T-helper 17 cell (primary cell): ENCODE measurements at regions not wholly inside any gene's neighbourhood (a gene's known extent, or its start where the extent isn't known, plus 50 kb on each side); places are given as distances from the start of the nearest gene placed in this dataset.

Experiments used
- ATAC-seq: fragments of 150-1000 bp; cut with Tn5 transposase; 2 replicates; pipeline ENCODE4 v1.10.0; 2021; ENCODE audit warnings: mild to moderate bottlenecking, moderate library complexity
- DNase-seq, 3 donors: peaks; one replicate each; pipeline versions ENCODE4 v3.0.0 to v3.0.0-alpha.2; 2020 to 2021
- H3K9me3 ChIP-seq: one replicate; pipeline ENCODE4 v1.7.0; 2013; ENCODE audit warnings: low read length, mild to moderate bottlenecking; ENCODE audit not compliant: control insufficient read depth, poor library complexity, severe bottlenecking
- H3K27ac Mint-ChIP-seq: one replicate; pipeline ENCODE4 v1.8.0; 2022; ENCODE audit warnings: mild to moderate bottlenecking, moderate library complexity, mixed read lengths
- H3K27me3 Mint-ChIP-seq: one replicate; pipeline ENCODE4 v1.8.0; 2022; ENCODE audit warnings: mixed read lengths
- H3K36me3 Mint-ChIP-seq: one replicate; pipeline ENCODE4 v1.8.0; 2022; ENCODE audit warnings: low read depth, mixed read lengths
- H3K4me1 Mint-ChIP-seq: one replicate; pipeline ENCODE4 v1.8.0; 2022; ENCODE audit warnings: mild to moderate bottlenecking, mixed read lengths
- H3K4me3 Mint-ChIP-seq: one replicate; pipeline ENCODE4 v1.8.0; 2022; ENCODE audit warnings: mild to moderate bottlenecking, moderate library complexity, mixed read lengths

DNA sequence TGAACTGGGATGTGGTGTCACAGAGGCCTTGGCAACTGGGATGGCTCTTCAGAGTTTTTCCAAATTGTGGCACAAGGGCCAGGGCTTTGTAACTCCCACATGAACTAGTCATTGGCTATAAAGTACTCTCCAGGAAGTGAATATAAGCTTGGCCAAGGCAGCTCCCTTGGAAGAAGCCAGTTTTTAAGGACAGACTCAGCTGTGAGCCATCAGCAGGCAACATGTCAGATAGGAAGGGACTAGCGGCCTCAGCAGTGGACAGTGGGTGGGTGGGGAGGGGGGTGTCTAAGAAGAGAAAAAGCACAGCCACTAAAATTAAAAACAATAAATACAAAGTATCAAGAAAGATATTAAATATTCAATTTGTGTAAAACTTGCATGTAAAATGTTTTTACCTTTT lies 691.1 kb upstream of the PIK3C3 start:
- ATAC-seq (no peak), DNase-seq (no peak)
- Mint-ChIP-seq H3K36me3 (no peaks in the 10 kb centered on the region), H3K27me3 (no peaks in the 10 kb centered on the region), H3K4me3 (no peak overlapping the region), H3K27ac (no peak overlapping the region), H3K4me1 (no peaks in the 10 kb centered on the region)
- H3K9me3 ChIP-seq: no peaks in the 10 kb centered on the region

DNA sequence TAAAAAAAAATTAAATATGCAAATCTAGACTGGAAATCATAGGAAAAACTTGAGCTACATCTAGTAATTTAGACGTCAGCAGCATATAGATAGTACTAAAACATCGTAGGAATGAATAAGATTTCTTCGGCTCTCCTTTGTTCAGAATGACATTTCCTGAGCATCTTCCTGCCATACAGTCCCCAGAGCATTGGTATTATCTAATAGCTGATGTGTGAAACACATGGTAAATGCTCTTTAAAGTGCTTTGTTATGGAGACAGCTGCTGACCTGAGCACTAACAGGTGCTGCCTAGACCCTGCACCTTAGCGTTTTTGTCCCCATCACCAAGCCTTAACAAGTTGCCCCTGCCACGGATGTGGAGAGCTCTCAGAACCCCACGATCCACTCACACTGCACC lies 692.3 kb upstream of the PIK3C3 start:
- Mint-ChIP-seq H3K4me3 (no peak overlapping the region), H3K4me1 (no peaks in the 10 kb centered on the region), H3K27ac (no peak overlapping the region), H3K36me3 (no peaks in the 10 kb centered on the region), H3K27me3 (no peaks in the 10 kb centered on the region)
- no peaks in the 10 kb centered on the region for H3K9me3 ChIP-seq
- DNase-seq (no peak), ATAC-seq (no peak)

DNA sequence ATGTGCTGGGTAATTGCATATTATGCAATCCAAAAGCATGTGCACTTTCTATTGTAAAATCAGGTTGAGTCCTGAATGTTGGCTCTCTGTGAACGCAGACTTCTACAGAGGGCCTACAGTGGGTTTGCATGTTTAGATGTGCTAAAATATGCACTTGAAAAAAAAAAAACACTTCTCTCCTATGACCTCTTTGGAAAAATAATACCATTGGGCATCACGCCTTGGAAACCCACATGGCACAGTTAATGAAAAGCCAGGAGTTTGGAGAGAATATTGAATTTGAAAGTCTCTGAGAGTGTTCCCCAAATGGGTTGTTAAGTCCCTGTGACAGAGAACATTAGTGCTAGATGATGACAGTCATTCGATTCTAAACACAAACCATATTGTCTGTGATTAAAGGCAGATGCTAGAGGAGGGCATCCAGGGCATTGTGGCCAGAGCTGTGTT lies 710.4 kb upstream of the PIK3C3 start:
- Mint-ChIP-seq H3K4me3 (no peak overlapping the region), H3K36me3 (no peaks in the 10 kb centered on the region), H3K4me1 (no peaks in the 10 kb centered on the region), H3K27me3 (no peaks in the 10 kb centered on the region), H3K27ac (no peak overlapping the region)
- no peak for DNase-seq
- no peak for ATAC-seq
- H3K9me3 ChIP-seq: no peaks in the 10 kb centered on the region

DNA sequence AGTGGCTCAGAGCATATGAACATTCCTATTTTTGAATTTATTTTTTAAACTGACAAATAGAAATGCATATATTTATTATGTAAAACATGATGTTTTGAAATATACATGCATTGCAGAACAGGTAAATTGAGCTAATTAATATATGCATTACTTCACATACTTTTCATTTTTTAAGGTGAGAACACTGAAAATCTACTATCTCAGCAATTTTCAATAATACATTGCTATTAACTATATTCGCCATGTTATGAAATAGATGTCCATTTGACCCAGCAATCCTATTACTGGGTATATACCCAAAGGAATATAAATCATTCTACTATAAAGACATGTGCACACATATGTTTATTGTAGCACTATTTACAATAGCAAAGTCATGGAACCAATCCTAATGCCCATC lies 717.7 kb upstream of the PIK3C3 start:
- ATAC-seq (no peak), DNase-seq (no peak)
- Mint-ChIP-seq H3K4me3 (no peak overlapping the region), H3K36me3 (no peaks in the 10 kb centered on the region), H3K4me1 (no peaks in the 10 kb centered on the region), H3K27ac (no peak overlapping the region), H3K27me3 (no peaks in the 10 kb centered on the region)
- no peaks in the 10 kb centered on the region for H3K9me3 ChIP-seq

DNA sequence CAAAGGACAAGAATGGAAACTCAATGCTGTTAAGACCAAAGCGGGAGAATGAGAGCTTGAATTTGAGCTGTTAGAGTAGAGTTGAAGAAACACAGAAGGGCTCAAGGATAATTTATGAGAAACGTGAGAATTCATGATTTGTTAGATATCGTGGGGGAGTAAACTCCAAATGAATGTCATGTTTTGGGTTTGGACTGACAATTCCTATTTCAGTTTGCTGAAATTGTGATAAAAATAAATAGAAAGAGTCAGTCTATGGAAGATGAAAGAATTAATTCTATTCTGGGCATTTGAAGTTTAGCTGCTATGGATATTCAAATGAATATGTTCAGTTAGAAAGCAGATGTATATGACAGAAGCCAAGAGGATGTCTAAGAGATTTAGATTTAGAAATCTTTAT lies 723.4 kb upstream of the PIK3C3 start:
- no peaks in the 10 kb centered on the region for H3K36me3 Mint-ChIP-seq
- H3K9me3 ChIP-seq: no peaks in the 10 kb centered on the region
- DNase-seq: no peak
- H3K4me1 Mint-ChIP-seq: no peaks in the 10 kb centered on the region
- H3K27me3 Mint-ChIP-seq: no peaks in the 10 kb centered on the region
- no peak overlapping the region for H3K4me3 Mint-ChIP-seq
- ATAC-seq: no peak
- H3K27ac Mint-ChIP-seq: no peak overlapping the region

DNA sequence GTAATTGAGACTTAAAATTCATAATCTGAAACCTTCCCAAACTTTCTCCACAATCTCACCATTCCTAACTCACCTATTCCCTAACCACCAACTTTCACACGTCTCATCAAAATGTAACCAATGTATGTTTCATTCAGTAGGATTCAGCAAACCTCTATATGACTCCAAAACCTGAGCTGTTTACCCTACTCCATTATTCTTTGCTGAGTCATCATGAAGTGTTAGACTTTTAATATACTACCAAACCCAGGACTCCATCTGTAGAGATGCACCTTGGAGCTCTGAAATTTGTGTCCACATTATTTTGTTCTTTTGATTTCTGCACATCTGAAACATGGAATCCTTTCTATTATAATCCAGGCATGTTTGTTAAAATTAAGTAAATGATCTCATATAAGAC lies 727.0 kb upstream of the PIK3C3 start:
- H3K4me1 Mint-ChIP-seq: no peaks in the 10 kb centered on the region
- H3K27me3 Mint-ChIP-seq: no peaks in the 10 kb centered on the region
- H3K4me3 Mint-ChIP-seq: no peak overlapping the region
- H3K27ac Mint-ChIP-seq: no peak overlapping the region
- ATAC-seq (no peak), DNase-seq (no peak)
- H3K36me3 Mint-ChIP-seq: no peaks in the 10 kb centered on the region
- H3K9me3 ChIP-seq: no peaks in the 10 kb centered on the region

DNA sequence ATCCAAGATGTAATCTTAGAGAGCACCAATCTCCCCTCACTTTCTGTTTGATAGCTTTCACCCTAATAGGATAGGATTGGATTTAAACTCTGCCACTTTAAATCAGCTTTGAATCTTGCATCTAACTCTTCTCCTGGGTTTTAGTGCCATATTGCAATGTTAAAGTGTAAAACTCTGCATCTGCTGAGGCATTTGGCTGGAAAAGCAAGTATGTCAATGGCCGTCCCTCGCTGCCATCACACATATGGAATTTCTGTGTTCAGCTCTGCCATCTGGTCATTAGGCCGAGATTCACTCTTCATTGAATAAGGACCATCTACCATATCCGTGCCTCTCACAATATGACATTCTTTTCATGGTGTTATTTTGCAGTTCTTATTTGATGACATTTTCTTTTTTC lies 728.1 kb upstream of the PIK3C3 start:
- no peaks in the 10 kb centered on the region for H3K4me1 Mint-ChIP-seq
- H3K36me3 Mint-ChIP-seq: no peaks in the 10 kb centered on the region

DNA sequence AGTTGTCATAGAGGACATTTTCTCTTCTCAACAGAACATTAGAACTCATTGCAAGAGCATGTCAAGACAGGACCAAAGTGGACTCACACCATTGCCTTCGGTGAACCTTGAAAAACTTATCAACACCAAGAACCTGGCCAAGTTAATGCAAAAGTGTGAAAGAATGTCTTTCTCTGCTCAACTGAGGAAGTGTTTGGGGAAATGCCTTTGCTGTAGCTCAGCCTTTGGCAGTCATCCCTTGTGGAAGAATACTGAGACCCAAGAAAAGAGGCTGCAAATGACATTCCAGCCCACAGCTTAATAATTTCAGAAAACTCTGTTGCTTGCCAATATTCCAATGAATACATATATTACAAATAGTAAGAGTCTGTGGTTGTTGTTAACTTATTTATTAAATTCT lies 728.8 kb upstream of the PIK3C3 start:
- Mint-ChIP-seq H3K4me1 (no peaks in the 10 kb centered on the region), H3K27me3 (no peaks in the 10 kb centered on the region), H3K36me3 (no peaks in the 10 kb centered on the region), H3K27ac (no peak overlapping the region), H3K4me3 (no peak overlapping the region)
- H3K9me3 ChIP-seq: no peaks in the 10 kb centered on the region
- no peak for ATAC-seq
- no peak for DNase-seq

More for the DNA sequence above, 728.1 kb upstream of the PIK3C3 start:
- no peaks in the 10 kb centered on the region for H3K9me3 ChIP-seq
- Mint-ChIP-seq H3K27ac (no peak overlapping the region), H3K4me3 (no peak overlapping the region), H3K27me3 (no peaks in the 10 kb centered on the region)
- DNase-seq (no peak), ATAC-seq (no peak)

DNA sequence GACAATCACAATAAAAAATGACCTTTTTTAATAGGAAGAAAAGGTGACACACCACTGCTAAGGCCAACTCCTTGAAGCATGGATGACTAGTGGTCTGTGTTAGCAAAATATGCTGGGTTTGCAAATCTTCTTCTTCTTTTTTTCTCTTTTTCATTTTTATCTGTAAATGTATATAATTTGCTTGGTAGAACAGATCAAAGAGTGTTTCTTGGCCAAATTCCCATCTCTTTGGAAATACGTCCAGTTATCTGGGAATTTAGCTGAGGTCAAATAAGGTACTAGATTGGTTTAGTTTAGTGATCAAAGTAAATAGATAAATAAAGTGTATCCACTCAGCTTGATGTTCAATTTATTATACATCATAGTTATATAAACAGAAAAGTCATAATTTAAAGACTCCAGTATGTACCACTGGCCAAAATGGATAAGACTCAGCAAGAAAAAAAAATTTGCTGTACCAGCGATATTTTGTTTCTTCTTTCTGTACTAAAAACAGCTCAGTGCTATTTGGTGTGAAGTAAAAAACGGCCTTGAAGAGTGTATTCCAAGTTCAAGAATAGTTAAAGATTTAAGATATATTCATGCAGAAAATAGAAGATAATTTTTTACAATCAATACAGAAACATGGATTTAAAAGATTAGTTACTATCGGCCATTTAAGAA lies 738.6 kb upstream of the PIK3C3 start:
- no peaks in the 10 kb centered on the region for H3K4me1 Mint-ChIP-seq
- no peaks in the 10 kb centered on the region for H3K9me3 ChIP-seq
- no peaks in the 10 kb centered on the region for H3K36me3 Mint-ChIP-seq
- H3K27ac Mint-ChIP-seq: no peak overlapping the region
- H3K4me3 Mint-ChIP-seq: no peak overlapping the region
- H3K27me3 Mint-ChIP-seq: no peaks in the 10 kb centered on the region
- ATAC-seq (no peak), DNase-seq (no peak)

DNA sequence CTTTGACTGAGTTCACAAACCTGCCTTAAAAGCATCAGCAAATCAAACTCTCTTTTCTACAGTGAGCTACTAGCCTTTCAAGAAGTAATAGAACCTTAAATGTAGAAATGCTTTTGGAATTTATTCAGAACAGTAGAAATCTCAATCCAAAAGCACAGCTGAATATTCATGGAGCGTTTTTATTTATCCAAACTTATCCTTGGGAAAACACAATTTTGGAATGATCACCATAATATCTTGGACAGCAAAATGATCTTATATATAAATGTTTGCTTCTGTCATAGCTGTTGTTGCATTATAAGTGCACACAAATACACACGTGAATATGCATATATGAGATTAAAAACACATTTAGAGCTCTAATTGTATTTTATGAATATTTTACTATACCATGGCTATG lies 747.3 kb upstream of the PIK3C3 start:
- H3K4me3 Mint-ChIP-seq: no peak overlapping the region
- no peak overlapping the region for H3K27ac Mint-ChIP-seq
- no peaks in the 10 kb centered on the region for H3K4me1 Mint-ChIP-seq
- no peaks in the 10 kb centered on the region for H3K36me3 Mint-ChIP-seq
- ATAC-seq: no peak
- no peak for DNase-seq
- H3K9me3 ChIP-seq: no peaks in the 10 kb centered on the region
- no peaks in the 10 kb centered on the region for H3K27me3 Mint-ChIP-seq

DNA sequence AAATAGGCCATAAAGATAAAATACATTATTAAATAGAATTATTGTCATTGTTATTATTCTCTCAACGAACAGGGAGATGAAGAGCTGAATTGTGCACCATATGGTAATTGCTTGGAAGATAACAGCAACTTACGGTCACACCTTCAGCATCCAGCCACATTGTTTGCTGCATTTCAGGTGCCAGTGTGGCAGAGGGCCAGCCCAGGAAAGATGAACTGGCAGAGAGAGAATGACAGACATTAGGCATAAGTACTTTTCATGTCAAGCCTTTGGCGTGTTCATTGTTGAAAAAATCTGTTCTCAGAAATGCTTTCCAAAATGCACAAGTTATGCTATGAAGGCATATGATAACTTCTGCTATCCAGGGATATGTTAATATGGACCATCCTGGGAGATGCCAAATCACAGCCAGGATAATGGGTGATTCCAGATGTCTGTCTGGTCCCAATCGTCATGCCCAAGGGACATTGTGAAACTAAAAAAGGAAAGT lies 748.6 kb upstream of the PIK3C3 start:
- Mint-ChIP-seq H3K4me3 (no peak overlapping the region), H3K27ac (no peak overlapping the region), H3K27me3 (no peaks in the 10 kb centered on the region), H3K36me3 (no peaks in the 10 kb centered on the region), H3K4me1 (no peaks in the 10 kb centered on the region)
- no peak for ATAC-seq
- no peak for DNase-seq
- H3K9me3 ChIP-seq: no peaks in the 10 kb centered on the region

DNA sequence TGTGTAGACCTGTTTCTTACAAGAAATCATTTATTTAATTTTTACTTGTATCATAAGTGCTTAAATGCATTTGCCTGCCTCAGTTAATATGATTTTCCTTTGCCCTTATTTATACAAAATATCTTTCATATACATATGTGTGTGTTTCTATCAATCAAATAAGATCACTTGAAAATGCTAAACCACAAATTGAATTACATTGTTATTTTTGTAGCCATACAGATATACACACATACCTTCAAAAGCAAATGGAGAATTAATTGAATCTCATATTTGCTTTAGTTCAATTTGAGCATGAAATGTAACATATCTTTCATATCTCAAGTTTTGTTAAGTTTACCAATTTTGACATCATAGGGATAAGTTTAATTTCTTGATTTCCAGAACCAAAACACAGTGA lies 755.8 kb upstream of the PIK3C3 start:
- ATAC-seq: no peak

DNA sequence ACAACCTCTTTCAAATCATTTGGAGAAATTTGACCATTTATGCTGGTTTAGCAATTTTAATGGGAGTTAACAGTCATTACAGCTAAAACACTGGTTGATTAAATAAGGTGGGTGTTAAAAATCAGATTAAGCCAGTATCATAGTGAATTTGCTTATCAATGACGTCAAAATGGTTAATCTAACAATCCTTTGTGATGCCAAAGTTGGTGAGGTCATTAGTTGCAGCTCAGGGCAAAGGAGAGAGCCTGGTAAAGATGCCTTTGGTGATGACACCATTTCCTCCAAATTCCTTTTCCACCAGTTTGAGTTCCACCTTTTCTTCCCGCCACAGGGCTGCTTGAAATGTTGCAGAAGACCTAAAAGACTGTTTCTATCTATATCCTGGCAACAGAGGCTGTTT lies 757.1 kb upstream of the PIK3C3 start:
- Mint-ChIP-seq H3K4me1 (no peaks in the 10 kb centered on the region), H3K4me3 (no peak overlapping the region), H3K36me3 (no peaks in the 10 kb centered on the region), H3K27me3 (no peaks in the 10 kb centered on the region), H3K27ac (no peak overlapping the region)
- no peaks in the 10 kb centered on the region for H3K9me3 ChIP-seq
- no peak for ATAC-seq
- no peak for DNase-seq

More for the DNA sequence above, 755.8 kb upstream of the PIK3C3 start:
- Mint-ChIP-seq H3K27ac (no peak overlapping the region), H3K4me3 (no peak overlapping the region), H3K4me1 (no peaks in the 10 kb centered on the region), H3K27me3 (no peaks in the 10 kb centered on the region), H3K36me3 (no peaks in the 10 kb centered on the region)
- no peak for DNase-seq
- no peaks in the 10 kb centered on the region for H3K9me3 ChIP-seq

DNA sequence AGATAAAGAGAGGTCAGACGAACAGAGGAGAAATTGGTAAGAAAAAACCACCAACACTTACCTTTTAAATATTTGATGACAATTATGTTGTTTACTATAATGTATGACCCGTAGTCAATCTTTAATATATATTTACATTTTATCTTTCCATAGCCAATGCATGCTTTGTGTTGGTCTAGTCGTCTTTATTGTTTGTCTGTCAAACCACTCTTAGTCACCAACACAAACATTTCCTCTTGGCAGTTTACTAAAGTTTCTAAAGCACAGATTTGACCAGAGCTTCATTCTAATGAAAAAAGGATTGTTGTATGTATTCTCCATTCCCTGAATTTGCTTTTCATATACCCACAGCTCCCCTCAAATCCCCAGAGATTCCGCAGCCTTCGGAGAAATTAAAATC lies 784.7 kb upstream of the PIK3C3 start:
- Mint-ChIP-seq H3K36me3 (no peaks in the 10 kb centered on the region), H3K27ac (no peak overlapping the region), H3K4me3 (no peak overlapping the region), H3K4me1 (no peaks in the 10 kb centered on the region), H3K27me3 (no peaks in the 10 kb centered on the region)
- ATAC-seq: no peak
- H3K9me3 ChIP-seq: no peaks in the 10 kb centered on the region
- DNase-seq: no peak
